ENCODE measurements at regions not wholly inside any gene's neighbourhood (a gene's known extent, or its start where the extent isn't known, plus 50 kb on each side); places are given as distances from the start of the nearest gene placed in this dataset.

- no peak for DNase-seq (ENCODE audit: low spot score)
- TF ChIP-seq CTCF (IDR thresholded peaks at IDR 0.05) = no peak
- Mint-ChIP-seq H3K4me3 (ENCODE audit: unreplicated experiment) (no peak overlapping the region), H3K36me3 (ENCODE audit: low read depth) (no peaks in the 10 kb centered on the region), H3K9me3 (ENCODE audit: low read depth) (no peaks in the 10 kb centered on the region), H3K27ac (ENCODE audit: unreplicated experiment) (no peak overlapping the region), H3K4me1 (ENCODE audit: low read depth) (peaks cover 21% of the 10 kb centered on the region), H3K27me3 (ENCODE audit: low read depth) (no peaks in the 10 kb centered on the region)
These were observed 1554.9 kb downstream of the EFNB2 start for GRCh38 chr13:104980586-104980985.

DNA sequence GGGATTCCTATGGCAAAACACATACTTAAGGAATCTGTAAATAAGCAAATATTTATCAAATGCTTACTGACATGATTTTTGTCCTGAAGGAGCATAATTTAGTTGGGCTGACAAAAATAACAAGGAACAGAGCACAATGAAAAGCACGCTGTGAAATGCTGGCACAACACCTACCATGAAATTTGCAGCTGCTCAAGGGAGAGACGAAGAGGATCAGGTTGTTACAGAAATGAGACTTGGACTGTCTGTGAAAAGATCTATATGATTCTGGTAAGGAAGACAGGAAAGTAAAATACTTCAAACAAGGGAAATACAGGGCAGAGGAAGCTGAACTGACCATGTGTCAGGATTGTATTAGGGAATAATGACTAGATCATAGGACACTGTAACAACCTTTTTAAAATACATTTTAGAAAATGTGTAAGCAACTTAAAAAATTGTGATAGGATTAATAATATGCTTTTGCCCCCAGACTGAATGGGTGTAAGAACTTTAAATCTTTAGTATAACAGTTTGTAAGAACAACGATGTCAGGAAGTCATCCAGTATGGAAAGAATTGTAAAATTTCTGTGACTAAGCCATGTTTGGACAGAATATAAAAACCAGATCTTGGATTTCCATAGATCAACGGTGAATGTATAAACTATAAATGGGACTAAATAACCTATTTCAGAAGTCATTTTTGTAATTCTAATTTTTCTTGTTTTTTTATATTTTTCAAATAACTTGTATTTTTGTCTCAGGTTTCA lies 1556.0 kb downstream of the EFNB2 start:
- Mint-ChIP-seq H3K27me3 (ENCODE audit: low read depth) (no peaks in the 10 kb centered on the region), H3K9me3 (ENCODE audit: low read depth) (no peaks in the 10 kb centered on the region), H3K36me3 (ENCODE audit: low read depth) (no peaks in the 10 kb centered on the region), H3K27ac (ENCODE audit: unreplicated experiment) (no peak overlapping the region), H3K4me3 (ENCODE audit: unreplicated experiment) (no peak overlapping the region), H3K4me1 (ENCODE audit: low read depth) (peaks cover 15% of the 10 kb centered on the region)
- no peak for DNase-seq (ENCODE audit: low spot score)
- TF ChIP-seq CTCF (IDR thresholded peaks at IDR 0.05) = no peak

DNA sequence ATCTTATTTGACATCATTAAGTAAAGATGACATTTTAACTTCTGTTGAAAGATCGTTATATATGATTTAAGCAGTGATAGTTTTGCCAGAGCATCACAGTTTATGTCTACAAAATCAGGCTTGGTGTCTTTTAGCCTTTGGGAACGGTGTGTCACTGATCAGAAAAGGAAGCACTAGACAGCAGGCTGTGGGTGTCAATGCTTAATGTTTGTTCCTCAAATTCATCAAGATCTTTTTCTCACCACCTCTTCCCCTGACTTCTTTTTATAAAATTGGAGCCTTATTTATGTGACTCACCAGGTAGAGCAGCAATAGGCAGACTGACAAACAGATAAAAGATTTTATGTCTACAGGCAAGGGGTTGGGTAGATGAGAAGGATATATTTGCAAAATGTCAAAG lies 1558.5 kb downstream of the EFNB2 start:
- no peak for DNase-seq (ENCODE audit: low spot score)
- no peaks in the 10 kb centered on the region for H3K36me3 Mint-ChIP-seq (ENCODE audit: low read depth)
- H3K4me1 Mint-ChIP-seq (ENCODE audit: low read depth) = peaks cover 5% of the 10 kb centered on the region
- no peak overlapping the region for H3K4me3 Mint-ChIP-seq (ENCODE audit: unreplicated experiment)
- H3K27me3 Mint-ChIP-seq (ENCODE audit: low read depth) = no peaks in the 10 kb centered on the region
- no peaks in the 10 kb centered on the region for H3K9me3 Mint-ChIP-seq (ENCODE audit: low read depth)
- no peak for TF ChIP-seq CTCF (IDR thresholded peaks at IDR 0.05)
- H3K27ac Mint-ChIP-seq (ENCODE audit: unreplicated experiment) = no peak overlapping the region

DNA sequence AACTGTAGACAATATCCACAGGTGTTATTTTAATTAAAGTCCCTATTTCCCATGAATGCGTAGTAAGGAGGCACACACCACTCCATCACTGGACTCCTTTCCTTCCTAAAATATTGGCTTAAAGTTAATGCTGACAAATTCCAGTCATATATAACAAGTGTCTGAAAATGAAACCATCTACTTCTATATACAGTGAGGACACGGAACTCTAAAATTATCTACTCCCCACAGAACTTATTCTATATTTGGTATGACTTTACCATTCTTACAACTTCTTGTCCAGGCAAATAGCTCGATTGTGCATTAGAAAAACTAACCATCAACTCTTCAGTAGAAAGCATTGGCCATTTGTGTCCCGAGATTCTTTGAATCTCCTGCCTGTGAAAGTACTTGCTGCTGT lies 1560.2 kb downstream of the EFNB2 start:
- H3K36me3 Mint-ChIP-seq (ENCODE audit: low read depth) = no peaks in the 10 kb centered on the region
- H3K9me3 Mint-ChIP-seq (ENCODE audit: low read depth) = no peaks in the 10 kb centered on the region
- no peak for TF ChIP-seq CTCF (IDR thresholded peaks at IDR 0.05)
- DNase-seq (ENCODE audit: low spot score) = no peak
- no peak overlapping the region for H3K27ac Mint-ChIP-seq (ENCODE audit: unreplicated experiment)
- H3K27me3 Mint-ChIP-seq (ENCODE audit: low read depth) = no peaks in the 10 kb centered on the region
- H3K4me3 Mint-ChIP-seq (ENCODE audit: unreplicated experiment) = no peak overlapping the region
- H3K4me1 Mint-ChIP-seq (ENCODE audit: low read depth) = peaks cover 5% of the 10 kb centered on the region

GRCh38 chr13:104968876-104969275 lies 1566.6 kb downstream of the EFNB2 start:
- Mint-ChIP-seq H3K4me1 (ENCODE audit: low read depth) (peaks cover 3% of the 10 kb centered on the region), H3K27me3 (ENCODE audit: low read depth) (no peaks in the 10 kb centered on the region), H3K4me3 (ENCODE audit: unreplicated experiment) (no peak overlapping the region), H3K27ac (ENCODE audit: unreplicated experiment) (no peak overlapping the region), H3K36me3 (ENCODE audit: low read depth) (no peaks in the 10 kb centered on the region), H3K9me3 (ENCODE audit: low read depth) (no peaks in the 10 kb centered on the region)
- no peak for DNase-seq (ENCODE audit: low spot score)
- TF ChIP-seq CTCF (IDR thresholded peaks at IDR 0.05) = no peak

All from chondrocyte (in vitro differentiated cells).